IMR-90 (cell line): ENCODE measurements at regions not wholly inside any gene's neighbourhood (a gene's known extent, or its start where the extent isn't known, plus 50 kb on each side); places are given as distances from the start of the nearest gene placed in this dataset.

Experiments used
- ATAC-seq: fragments of 200-7000 bp; cut with Tn5 transposase; 2 replicates; pipeline ENCODE4 v1.9.1; 2020; ENCODE audit warnings: low read depth, mild to moderate bottlenecking, moderate library complexity
- BruUV-seq: library from RNA; stranded (reverse); fragments of 400-500 nt; replicated peaks from 2 replicates; lab custom pipeline; 2021; lab: Mats Ljungman, UMichigan
- CTCF ChIA-PET: fragments of 300-600 bp; formaldehyde crosslinking; extraction: SDS; loops from one replicate; lab custom pipeline; 2021; ENCODE audit warnings: antibody characterized with exemption; lab: Yijun Ruan, JAX
- POLR2A ChIA-PET: fragments of 300-600 bp; sonication (Branson Sonifier 250); formaldehyde crosslinking; loops from one replicate; lab custom pipeline; 2022; ENCODE audit warnings: antibody characterized with exemption; ENCODE audit not compliant: unreplicated experiment; lab: Charles Lee
- DNase-seq: peaks from one replicate; pipeline ENCODE4 v3.0.0; 2013
- H2AFZ ChIP-seq: replicated peaks from 2 replicates; pipeline ENCODE3; 2013; ENCODE audit warnings: low read length, mild to moderate bottlenecking; ENCODE audit not compliant: poor library complexity
- H2AK5ac ChIP-seq: 2 replicates; pipeline ENCODE4 v1.6.1; 2013; ENCODE audit warnings: low read depth, low read length, inconsistent platforms
- H2AK9ac ChIP-seq: replicated peaks from 2 replicates; pipeline ENCODE3; 2013; ENCODE audit warnings: mild to moderate bottlenecking, low read depth, low read length, moderate library complexity; ENCODE audit not compliant: poor library complexity
- H2BK120ac ChIP-seq: 2 replicates; pipeline ENCODE4 v1.6.1; 2013; ENCODE audit warnings: low read depth, low read length, inconsistent platforms
- H2BK15ac ChIP-seq: 3 replicates; pipeline ENCODE4 v1.6.1; 2013; ENCODE audit warnings: low read depth, low read length, inconsistent platforms
- H2BK20ac ChIP-seq: 2 replicates; pipeline ENCODE4 v1.6.1; 2013; ENCODE audit warnings: low read depth, mild to moderate bottlenecking, inconsistent platforms, low read length, moderate library complexity
- H2BK5ac ChIP-seq: 2 replicates; pipeline ENCODE4 v1.6.1; 2013; ENCODE audit warnings: mild to moderate bottlenecking, low read depth, low read length, inconsistent platforms; ENCODE audit not compliant: poor library complexity, severe bottlenecking
- H3K14ac ChIP-seq: replicated peaks from 2 replicates; pipeline ENCODE4 v1.6.1; 2013; ENCODE audit warnings: low read depth, low read length, inconsistent platforms
- H3K18ac ChIP-seq: 2 replicates; pipeline ENCODE4 v1.6.1; 2013; ENCODE audit warnings: low read depth, low read length, control low read depth
- H3K23ac ChIP-seq: 2 replicates; pipeline ENCODE4 v1.6.1; 2013; ENCODE audit warnings: low read depth, low read length, inconsistent platforms
- H3K27ac ChIP-seq: 2 replicates; pipeline ENCODE4 v1.5.1; 2013; ENCODE audit warnings: mild to moderate bottlenecking, control low read depth, low read length; ENCODE audit not compliant: insufficient read depth
- H3K27me3 ChIP-seq: 2 replicates; pipeline ENCODE4 v1.6.1; 2013; ENCODE audit warnings: low read length; ENCODE audit not compliant: control insufficient read depth, insufficient read depth
- H3K36me3 ChIP-seq: 2 replicates; pipeline ENCODE4 v1.6.1; 2013; ENCODE audit warnings: low read length, mixed read lengths; ENCODE audit not compliant: control insufficient read depth, insufficient read depth
- H3K4ac ChIP-seq: 2 replicates; pipeline ENCODE4 v1.6.1; 2013; ENCODE audit warnings: low read depth, low read length, inconsistent platforms
- H3K4me1 ChIP-seq: 2 replicates; pipeline ENCODE4 v1.6.1; 2013; ENCODE audit warnings: low read length, mixed read lengths; ENCODE audit not compliant: control insufficient read depth, insufficient read depth
- H3K4me2 ChIP-seq: 2 replicates; pipeline ENCODE4 v1.6.1; 2013; ENCODE audit warnings: low read depth, mild to moderate bottlenecking, control low read depth, low read length, moderate library complexity
- H3K4me3 ChIP-seq: 2 replicates; pipeline ENCODE4 v1.5.1; 2013; ENCODE audit warnings: low read depth, mild to moderate bottlenecking, control low read depth, low read length, moderate library complexity; ENCODE audit not compliant: insufficient read depth
- H3K56ac ChIP-seq: 2 replicates; pipeline ENCODE4 v1.6.1; 2013; ENCODE audit warnings: low read length, inconsistent platforms; ENCODE audit not compliant: insufficient read depth; ENCODE audit errors: extremely low read depth
- H3K79me1 ChIP-seq, 2 experiments: 2 replicates each; pipeline ENCODE4 v1.6.1; 2013; ENCODE audit warnings: low read length in 2 of 2, inconsistent platforms in 1 of 2, low read depth in 1 of 2
- H3K9ac ChIP-seq: 2 replicates; pipeline ENCODE4 v1.6.1; 2013; ENCODE audit warnings: low read depth, low read length, control low read depth
- H3K9me1 ChIP-seq: 2 replicates; pipeline ENCODE4 v1.6.1; 2013; ENCODE audit warnings: low read length, inconsistent platforms; ENCODE audit not compliant: insufficient read depth
- H3K9me3 ChIP-seq: 2 replicates; pipeline ENCODE4 v1.6.1; 2013; ENCODE audit warnings: low read length; ENCODE audit not compliant: control insufficient read depth, insufficient read depth
- H4K20me1 ChIP-seq: 2 replicates; pipeline ENCODE4 v1.6.1; 2013; ENCODE audit warnings: low read length, inconsistent platforms; ENCODE audit not compliant: insufficient read depth
- H4K5ac ChIP-seq: 2 replicates; pipeline ENCODE4 v1.6.1; 2013; ENCODE audit warnings: mild to moderate bottlenecking, low read depth, low read length, control low read depth
- H4K8ac ChIP-seq, 2 experiments: 2 replicates each; pipeline ENCODE4 v1.6.1; 2013; ENCODE audit warnings: low read depth in 2 of 2, low read length in 2 of 2, control low read depth in 1 of 2, inconsistent platforms in 1 of 2
- H4K91ac ChIP-seq: 2 replicates; pipeline ENCODE4 v1.6.1; 2013; ENCODE audit warnings: low read depth, low read length, inconsistent platforms; ENCODE audit not compliant: insufficient read depth
- BHLHE40 ChIP-seq: fragments of 150-350 bp; IDR thresholded peaks from 2 replicates; pipeline ENCODE4 v1.6.1; 2016; ENCODE audit warnings: mild to moderate bottlenecking, low read depth, low read length
- CEBPB ChIP-seq: IDR thresholded peaks from 2 replicates; pipeline ENCODE4 v1.6.1; 2012; ENCODE audit warnings: low read depth, low read length, improper control_type of control experiment
- CHD1 ChIP-seq: IDR thresholded peaks from 2 replicates; pipeline ENCODE4 v1.6.1; 2012; ENCODE audit warnings: low read depth, low read length, improper control_type of control experiment
- ELK1 ChIP-seq: fragments of 150-350 bp; IDR thresholded peaks from 2 replicates; pipeline ENCODE4 v1.6.1; 2016; ENCODE audit warnings: low read depth, mild to moderate bottlenecking, low read length, moderate library complexity, borderline replicate concordance
- FOS ChIP-seq: fragments of 150-350 bp; IDR thresholded peaks from 2 replicates; pipeline ENCODE4 v1.6.1; 2016; ENCODE audit warnings: low read depth, low read length
- MAFK ChIP-seq: IDR thresholded peaks from 2 replicates; pipeline ENCODE4 v1.6.1; 2012; ENCODE audit warnings: low read depth, low read length, improper control_type of control experiment
- MAZ ChIP-seq: IDR thresholded peaks from 2 replicates; pipeline ENCODE4 v1.6.1; 2012; ENCODE audit warnings: low read depth, mild to moderate bottlenecking, low read length, improper control_type of control experiment, moderate library complexity, borderline replicate concordance
- MXI1 ChIP-seq: IDR thresholded peaks from 2 replicates; pipeline ENCODE4 v1.6.1; 2012; ENCODE audit warnings: low read depth, mild to moderate bottlenecking, low read length, moderate library complexity, borderline replicate concordance
- NFE2L2 ChIP-seq: fragments of 150-350 bp; IDR thresholded peaks from 2 replicates; pipeline ENCODE4 v1.6.1; 2016; ENCODE audit warnings: low read depth, mild to moderate bottlenecking, low read length
- POLR2A ChIP-seq: IDR thresholded peaks from 2 replicates; pipeline ENCODE4 v1.6.1; 2012; ENCODE audit warnings: mild to moderate bottlenecking, low read depth, low read length
- RAD21 ChIP-seq: IDR thresholded peaks from 2 replicates; pipeline ENCODE4 v1.6.1; 2012; ENCODE audit warnings: low read length, improper control_type of control experiment
- RCOR1 ChIP-seq: IDR thresholded peaks from 2 replicates; pipeline ENCODE4 v1.6.1; 2012; ENCODE audit warnings: mild to moderate bottlenecking, low read length, improper control_type of control experiment; ENCODE audit not compliant: insufficient replicate concordance
- RFX5 ChIP-seq: IDR thresholded peaks from 2 replicates; pipeline ENCODE4 v1.8.0; 2012; ENCODE audit warnings: low read depth, mild to moderate bottlenecking, low read length, moderate library complexity
- SMC3 ChIP-seq: fragments of 150-350 bp; IDR thresholded peaks from 2 replicates; pipeline ENCODE4 v1.6.1; 2016; ENCODE audit warnings: low read depth, mild to moderate bottlenecking, antibody characterized with exemption, low read length, moderate library complexity
- WGBS, 2 experiments: methylation state at CpG; one replicate each; pipeline versions ENCODE4 v1.1.5 to v1.1.7; 2013; ENCODE audit warnings: missing lambda C conversion rate in 2 of 2; ENCODE audit not compliant: insufficient read length in 1 of 2; ENCODE audit errors: extremely low coverage in 2 of 2; 5-methylcytosine and 5-hydroxymethylcytosine counted together
- dilution Hi-C: fragments of 300-500 bp; cut with HindIII; formaldehyde crosslinking; loops from one replicate; pipeline ENCODE4 v1.14.3; 2018; ENCODE audit warnings: low sequenced_read_pairs; ENCODE audit not compliant: unreplicated experiment
- in situ Hi-C: fragments of 300-500 bp; cut with MboI; formaldehyde crosslinking; loops from 3 replicates; pipeline ENCODE4 v1.14.3; 2019; ENCODE audit warnings: low sequenced_read_pairs, inconsistent platforms, mixed read lengths
- intact Hi-C: fragments of 100-400 bp; cut with micrococcal nuclease; formaldehyde crosslinking; loops from 2 replicates; pipeline ENCODE4 v1.10.0; 2022
- TF ChIP-seq, protein P1 (sequence below): fragments of 150-350 bp; IDR thresholded peaks from 2 replicates; pipeline ENCODE4 v1.6.1; 2017; ENCODE audit warnings: mild to moderate bottlenecking, antibody characterized with exemption, low read length, low read depth
- TF ChIP-seq, protein P2 (sequence below): conservative IDR thresholded peaks from 2 replicates; pipeline ENCODE4 v1.5.1; 2012; ENCODE audit warnings: mild to moderate bottlenecking, low read depth, low read length, improper control_type of control experiment

GRCh38 chr13:68128297-68128915, 898.3 kb upstream of the PCDH9 start:
- CTCF ChIA-PET = no interaction called here
- intact Hi-C loops = no loop called here
- 71% methylated on average over 1 of the region's 7 CpGs; no CpG with 5 or more reads in 1 of the 2 experiments for WGBS, 2 experiments

More at GRCh38 chr13:68128297-68128915, 898.3 kb upstream of the PCDH9 start:
- dilution Hi-C loops = no loop called here
- no peaks in the 10 kb centered on the region for H3K9me1 ChIP-seq
- no peaks in the 10 kb centered on the region for H3K36me3 ChIP-seq
- H3K4me3 ChIP-seq = no peak overlapping the region
- H2BK20ac ChIP-seq = no peak overlapping the region
- no peak for TF ChIP-seq POLR2A
- no peak for TF ChIP-seq NFE2L2
- TF ChIP-seq FOS = no peak
- TF ChIP-seq ELK1 = no peak
- no peak for TF ChIP-seq MAFK
- TF ChIP-seq CEBPB = no peak
- no peak for TF ChIP-seq BHLHE40
- TF ChIP-seq SMC3 = no peak
- TF ChIP-seq RCOR1 = no peak
- TF ChIP-seq MAZ = no peak
- TF ChIP-seq MXI1 = no peak
- no peak for TF ChIP-seq RAD21
- TF ChIP-seq RFX5 = no peak
- no peak for TF ChIP-seq CHD1
- TF ChIP-seq, protein P1, sequence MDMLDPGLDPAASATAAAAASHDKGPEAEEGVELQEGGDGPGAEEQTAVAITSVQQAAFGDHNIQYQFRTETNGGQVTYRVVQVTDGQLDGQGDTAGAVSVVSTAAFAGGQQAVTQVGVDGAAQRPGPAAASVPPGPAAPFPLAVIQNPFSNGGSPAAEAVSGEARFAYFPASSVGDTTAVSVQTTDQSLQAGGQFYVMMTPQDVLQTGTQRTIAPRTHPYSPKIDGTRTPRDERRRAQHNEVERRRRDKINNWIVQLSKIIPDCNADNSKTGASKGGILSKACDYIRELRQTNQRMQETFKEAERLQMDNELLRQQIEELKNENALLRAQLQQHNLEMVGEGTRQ = no peak
- TF ChIP-seq, protein P2, sequence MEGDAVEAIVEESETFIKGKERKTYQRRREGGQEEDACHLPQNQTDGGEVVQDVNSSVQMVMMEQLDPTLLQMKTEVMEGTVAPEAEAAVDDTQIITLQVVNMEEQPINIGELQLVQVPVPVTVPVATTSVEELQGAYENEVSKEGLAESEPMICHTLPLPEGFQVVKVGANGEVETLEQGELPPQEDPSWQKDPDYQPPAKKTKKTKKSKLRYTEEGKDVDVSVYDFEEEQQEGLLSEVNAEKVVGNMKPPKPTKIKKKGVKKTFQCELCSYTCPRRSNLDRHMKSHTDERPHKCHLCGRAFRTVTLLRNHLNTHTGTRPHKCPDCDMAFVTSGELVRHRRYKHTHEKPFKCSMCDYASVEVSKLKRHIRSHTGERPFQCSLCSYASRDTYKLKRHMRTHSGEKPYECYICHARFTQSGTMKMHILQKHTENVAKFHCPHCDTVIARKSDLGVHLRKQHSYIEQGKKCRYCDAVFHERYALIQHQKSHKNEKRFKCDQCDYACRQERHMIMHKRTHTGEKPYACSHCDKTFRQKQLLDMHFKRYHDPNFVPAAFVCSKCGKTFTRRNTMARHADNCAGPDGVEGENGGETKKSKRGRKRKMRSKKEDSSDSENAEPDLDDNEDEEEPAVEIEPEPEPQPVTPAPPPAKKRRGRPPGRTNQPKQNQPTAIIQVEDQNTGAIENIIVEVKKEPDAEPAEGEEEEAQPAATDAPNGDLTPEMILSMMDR = no peak
- no peak overlapping the region for H4K8ac ChIP-seq
- H3K4ac ChIP-seq = no peak overlapping the region
- in situ Hi-C loops = no loop called here
- no peak overlapping the region for H4K5ac ChIP-seq
- H2AK9ac ChIP-seq = no peak overlapping the region
- no peak overlapping the region for H3K4me2 ChIP-seq
- no peak overlapping the region for H2AFZ ChIP-seq
- H3K27ac ChIP-seq = no peak overlapping the region
- POLR2A ChIA-PET = no interaction called here
- no peak overlapping the region for H2BK15ac ChIP-seq
- no peaks in the 10 kb centered on the region for H3K27me3 ChIP-seq
- no peak overlapping the region for H3K18ac ChIP-seq
- no peak overlapping the region for H2BK120ac ChIP-seq
- no peak overlapping the region for H4K91ac ChIP-seq
- BruUV-seq = no TSS peak
- H3K56ac ChIP-seq = no peak overlapping the region
- no peaks in the 10 kb centered on the region for H4K20me1 ChIP-seq
- no peak overlapping the region for H2AK5ac ChIP-seq
- no peak overlapping the region for H3K9ac ChIP-seq
- DNase-seq (no peak), ATAC-seq (no peak)
- no peaks in the 10 kb centered on the region for H3K4me1 ChIP-seq
- no peaks in the 10 kb centered on the region for H3K79me1 ChIP-seq
- no peak overlapping the region for H2BK5ac ChIP-seq
- H3K9me3 ChIP-seq = peaks cover 6% of the 10 kb centered on the region
- H3K23ac ChIP-seq = no peak overlapping the region
- H3K14ac ChIP-seq = no peak overlapping the region
